ENCODE measurements at regions not wholly inside any gene's neighbourhood (a gene's known extent, or its start where the extent isn't known, plus 50 kb on each side); places are given as distances from the start of the nearest gene placed in this dataset.
A peak's percentile ranks its signal among the peaks of the same experiment; 100 is the strongest.
"Not testable (repeated sequence)": the region's sequence is repeated elsewhere in the genome, so short reads cannot be mapped to it uniquely, and the experiment has no call there.

- DNase-seq = no peak
Observed at GRCh38 chr13:65937251-65937650, 1292.9 kb downstream of the PCDH9 start.

GRCh38 chr13:65936249-65936648 lies 1293.9 kb downstream of the PCDH9 start:
- DNase-seq = no peak

DNA sequence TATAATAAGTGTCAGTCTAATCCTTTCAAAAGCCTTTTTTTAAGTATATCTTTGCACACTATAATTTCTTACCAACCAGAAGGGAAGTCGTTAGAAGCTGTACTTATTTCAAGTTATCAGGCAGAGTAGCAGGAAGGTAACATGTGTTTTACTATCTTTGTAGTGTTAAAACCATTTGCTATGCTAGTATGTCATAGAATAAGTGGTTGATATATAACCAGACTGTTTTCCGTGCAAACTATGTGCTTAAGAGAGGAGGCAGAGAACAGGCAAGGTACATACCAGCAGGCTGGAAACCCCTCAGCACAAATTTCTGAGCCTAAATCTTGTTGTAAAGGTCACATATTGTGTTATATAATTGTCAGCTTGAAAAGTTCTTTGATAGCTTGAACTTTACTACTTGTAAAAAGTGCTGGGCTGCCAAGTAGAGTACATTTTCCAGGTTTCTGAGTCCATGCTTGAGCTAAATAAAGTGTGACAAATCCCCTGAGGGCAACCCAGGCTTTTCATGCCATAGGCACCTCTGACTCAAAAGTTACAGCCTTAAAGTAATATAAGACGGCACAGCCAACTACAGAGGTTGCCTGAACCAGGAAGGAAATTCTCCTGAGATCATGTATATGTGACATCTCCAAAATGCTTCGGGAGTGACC lies 1297.4 kb downstream of the PCDH9 start:
- no peak for DNase-seq

DNA sequence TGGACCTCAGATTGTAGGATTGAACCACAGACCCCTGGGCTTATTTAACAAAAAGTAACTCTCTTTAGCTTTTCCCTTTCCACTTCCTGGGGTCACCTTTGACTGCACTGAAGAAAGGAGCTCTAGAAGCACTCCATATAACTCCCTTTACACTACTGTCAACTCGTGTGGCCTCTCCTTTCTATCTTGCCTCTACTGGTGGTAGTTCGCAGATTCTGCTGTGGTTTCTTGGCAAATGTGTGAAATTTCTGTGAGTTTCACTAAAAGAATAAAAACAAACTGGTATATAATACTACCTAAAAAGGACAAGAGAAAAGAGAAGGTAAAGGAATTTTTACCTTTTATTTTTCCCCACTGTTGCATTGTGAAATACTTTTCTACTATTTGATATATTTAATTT lies 1298.1 kb downstream of the PCDH9 start:
- DNase-seq = no peak

DNA sequence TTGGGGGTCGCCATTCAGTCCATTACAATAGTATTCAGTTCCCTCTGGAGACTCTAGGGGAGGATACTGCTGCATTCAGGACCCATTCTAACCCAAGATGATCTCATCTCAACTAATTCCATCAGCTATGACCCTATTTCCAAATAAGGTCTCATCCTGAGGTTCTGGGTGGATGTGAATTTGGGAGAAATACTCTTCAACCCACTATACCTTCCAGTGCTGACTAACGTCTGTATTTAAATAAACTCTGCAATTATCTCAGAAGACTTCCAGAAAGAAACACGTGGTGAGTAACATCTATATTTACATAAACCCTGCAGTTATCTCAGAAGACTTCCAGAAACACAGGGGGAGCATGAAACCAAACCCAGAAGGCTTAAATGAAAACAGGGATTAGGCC lies 1300.7 kb downstream of the PCDH9 start:
- no peak for DNase-seq

- peak in 1 of 2 experiments; percentile 47 for DNase-seq
Observed at GRCh38 chr13:65926750-65927171, 1303.4 kb downstream of the PCDH9 start.

DNA sequence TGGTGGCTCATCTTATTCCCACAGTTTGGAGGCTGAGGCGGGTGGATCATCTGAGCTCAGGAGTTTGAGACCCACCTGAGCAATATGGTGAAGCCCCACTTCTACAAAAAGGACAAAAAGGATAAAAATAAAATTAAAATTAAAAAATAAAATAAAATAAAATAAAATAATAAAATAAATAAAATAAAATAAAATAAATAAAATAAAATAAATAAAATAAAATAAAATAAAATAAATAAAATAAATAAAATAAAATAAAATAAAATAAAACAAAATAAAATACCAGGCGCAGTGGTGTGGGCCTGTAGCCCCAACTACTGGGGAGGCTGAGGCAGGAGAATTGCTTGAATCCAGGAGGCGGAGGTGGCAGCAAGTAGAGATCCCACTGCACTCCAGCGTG lies 1307.3 kb downstream of the PCDH9 start:
- DNase-seq = not testable (repeated sequence)

GRCh38 chr13:65921933-65922332 lies 1308.2 kb downstream of the PCDH9 start:
- DNase-seq = no peak

DNA sequence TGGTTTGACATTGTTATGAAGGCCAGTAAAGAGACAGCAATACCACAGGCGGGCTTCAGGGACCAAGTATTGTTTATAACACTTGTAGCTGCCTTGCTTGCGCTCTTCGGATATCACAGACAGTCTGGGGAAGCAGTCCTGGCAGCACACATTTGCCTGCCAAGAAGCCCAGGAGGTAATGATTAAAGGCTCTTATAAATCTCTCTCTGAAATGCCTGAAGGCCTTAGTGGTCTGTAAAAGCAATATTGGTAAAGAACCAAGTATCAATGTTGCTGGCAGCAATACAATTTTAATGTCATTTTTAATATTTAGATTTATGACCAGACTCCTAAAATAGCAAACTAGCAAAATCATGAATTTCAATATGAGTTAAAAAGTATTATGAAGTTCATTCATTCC lies 1312.4 kb downstream of the PCDH9 start:
- DNase-seq = no peak

GRCh38 chr13:65915195-65915594 lies 1314.9 kb downstream of the PCDH9 start:
- no peak for DNase-seq

DNA sequence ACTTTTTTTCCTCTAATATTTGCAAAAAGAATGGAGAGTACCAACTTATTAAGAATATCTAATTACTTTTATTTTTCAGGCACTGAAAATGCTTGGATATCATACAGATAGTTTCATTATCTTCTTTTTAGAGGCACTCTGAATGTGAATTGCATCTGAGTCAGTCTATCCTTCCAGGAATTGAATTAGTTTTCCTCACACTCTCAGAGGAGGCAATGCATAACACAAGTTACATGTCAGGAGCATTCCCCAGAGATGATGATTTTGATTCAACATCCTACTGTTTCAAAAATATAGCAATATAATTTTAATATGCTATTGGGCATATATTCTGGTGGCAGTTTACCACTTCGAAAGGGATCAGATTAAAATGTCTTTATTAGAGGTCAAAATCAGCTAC lies 1315.4 kb downstream of the PCDH9 start:
- DNase-seq = no peak

DNA sequence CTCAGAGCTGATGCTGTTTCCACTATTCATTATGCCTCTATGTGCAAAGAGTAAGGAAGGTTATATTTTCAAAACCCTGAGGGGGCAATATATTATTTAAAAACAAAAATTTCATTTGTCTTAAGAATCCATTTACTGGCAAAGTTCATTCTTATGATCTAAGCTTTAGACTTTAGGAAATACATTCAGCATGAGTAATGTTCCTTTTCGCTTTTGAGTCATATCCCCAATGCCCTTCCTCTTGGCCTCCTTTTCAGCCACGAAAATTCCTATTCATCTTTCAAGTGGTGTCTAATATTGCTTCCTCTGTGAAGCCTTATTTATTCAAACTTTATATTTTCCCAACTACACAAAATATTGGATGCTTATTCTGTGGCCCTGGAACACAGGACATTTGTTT lies 1317.0 kb downstream of the PCDH9 start:
- no peak for DNase-seq

DNA sequence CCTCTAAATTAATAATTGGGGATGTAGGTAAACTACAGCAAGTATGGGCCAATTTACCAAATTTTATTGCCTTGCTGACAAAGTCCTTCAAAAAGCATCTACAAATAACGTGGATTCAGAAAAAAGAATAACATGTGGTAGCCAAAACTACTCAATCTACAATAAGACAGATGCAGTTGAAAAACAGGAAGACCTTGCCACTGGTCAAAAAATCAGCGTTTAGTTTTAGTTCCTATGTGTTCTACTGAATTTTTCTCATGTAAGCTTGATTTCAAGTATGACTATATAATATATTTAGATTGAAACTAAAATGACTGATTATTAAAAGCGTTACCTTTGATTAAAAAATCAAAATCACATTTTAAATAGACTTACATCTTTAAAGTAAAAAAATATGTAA lies 1317.6 kb downstream of the PCDH9 start:
- DNase-seq = no peak

- no peak for DNase-seq
Observed at GRCh38 chr13:65911546-65912193, 1318.5 kb downstream of the PCDH9 start.

DNA sequence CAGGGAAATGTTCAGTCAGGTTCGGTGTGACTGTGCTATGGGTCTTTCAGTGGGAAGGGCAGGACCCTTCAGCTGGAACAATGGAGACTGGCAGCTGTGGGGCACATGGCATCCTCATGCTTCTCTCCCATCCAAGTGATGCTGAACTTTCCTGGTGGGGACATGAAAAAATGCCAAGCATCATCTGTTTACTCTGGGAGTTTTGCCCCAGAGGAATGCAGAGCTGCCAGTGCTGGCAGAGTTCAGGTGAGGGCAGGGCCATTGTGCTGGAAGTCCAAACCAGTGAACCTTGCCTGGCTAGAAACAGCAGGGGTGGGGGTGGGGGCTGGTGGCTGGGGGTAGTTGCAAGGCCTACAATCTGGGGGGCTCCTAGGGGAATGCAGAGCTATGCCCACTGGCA lies 1320.6 kb downstream of the PCDH9 start:
- DNase-seq = no peak

DNA sequence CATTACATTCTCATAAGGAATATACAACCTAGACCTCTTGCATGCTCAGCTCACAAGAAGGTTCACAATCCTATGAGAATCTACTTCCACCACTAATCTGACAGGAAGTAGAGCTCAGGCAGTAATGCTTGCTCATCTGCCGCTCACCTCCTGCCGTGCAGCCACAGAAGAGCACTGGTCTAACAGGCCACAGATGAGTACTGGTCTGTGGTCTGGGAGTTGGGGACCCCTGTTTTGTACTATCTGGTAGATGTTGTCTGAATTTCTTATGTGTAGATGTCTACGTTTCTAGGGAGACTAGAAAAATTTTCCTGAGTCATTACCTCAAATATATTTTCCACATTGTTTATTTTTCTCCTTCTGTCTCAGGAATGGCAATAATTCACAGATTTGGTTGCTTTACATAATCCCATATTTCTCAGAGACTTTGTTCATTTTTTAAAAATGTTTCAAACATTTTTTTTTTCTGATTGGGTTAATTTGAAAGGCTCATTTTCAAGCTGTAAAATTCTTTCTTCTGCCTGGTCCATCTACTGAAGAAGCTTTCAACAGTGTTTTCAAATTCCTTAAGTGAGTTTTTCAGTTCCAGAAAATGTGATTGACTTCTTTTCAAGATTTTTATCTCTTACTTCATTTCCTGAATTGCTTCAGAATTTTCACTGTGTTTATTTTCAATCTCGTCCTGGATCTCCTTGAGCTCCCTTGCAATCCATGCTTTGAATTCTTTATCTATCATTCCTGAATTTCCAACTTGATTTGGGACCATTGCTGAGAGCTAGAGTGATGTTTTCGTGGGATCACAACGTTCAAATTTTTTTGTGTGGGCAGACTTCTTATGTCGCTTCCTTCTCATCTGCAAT lies 1322.2 kb downstream of the PCDH9 start:
- no peak for DNase-seq

DNA sequence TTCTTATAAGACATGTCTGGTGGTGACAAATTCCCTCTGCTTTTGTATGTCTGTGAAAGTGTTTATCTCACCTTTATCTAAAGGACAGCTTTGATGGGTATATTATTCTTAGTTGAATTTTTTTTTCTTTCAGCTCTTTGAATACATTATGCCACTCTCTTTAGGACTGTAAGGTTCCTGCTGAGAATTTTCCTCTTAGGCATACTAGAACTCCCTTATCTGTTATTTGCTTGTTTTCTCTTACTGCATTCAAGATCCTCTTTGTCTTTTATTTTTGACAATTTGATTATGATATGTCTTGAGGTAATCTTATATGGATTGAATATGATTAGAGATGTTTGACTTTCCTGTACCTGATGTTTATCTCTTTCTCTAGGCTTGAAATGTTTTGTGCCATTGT lies 1328.4 kb downstream of the PCDH9 start:
- DNase-seq = no peak

DNA sequence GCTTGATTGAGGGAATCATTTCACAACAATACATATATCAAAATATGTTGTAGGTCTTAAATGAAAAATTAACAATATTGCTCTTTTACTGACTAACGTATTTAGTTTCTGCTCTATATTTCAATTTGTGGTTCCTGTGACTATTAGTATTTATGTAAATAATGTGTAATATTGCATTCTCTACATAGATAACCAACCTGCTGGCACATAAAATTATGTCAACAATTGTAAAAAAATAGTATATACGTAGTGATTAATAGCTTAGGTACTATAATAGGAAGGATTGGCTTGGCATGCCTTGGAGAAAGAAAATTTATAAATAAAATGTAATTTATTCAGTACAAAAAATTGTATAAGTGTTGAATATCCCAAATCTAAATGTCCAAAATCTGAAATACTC lies 1336.1 kb downstream of the PCDH9 start:
- DNase-seq = no peak

DNA sequence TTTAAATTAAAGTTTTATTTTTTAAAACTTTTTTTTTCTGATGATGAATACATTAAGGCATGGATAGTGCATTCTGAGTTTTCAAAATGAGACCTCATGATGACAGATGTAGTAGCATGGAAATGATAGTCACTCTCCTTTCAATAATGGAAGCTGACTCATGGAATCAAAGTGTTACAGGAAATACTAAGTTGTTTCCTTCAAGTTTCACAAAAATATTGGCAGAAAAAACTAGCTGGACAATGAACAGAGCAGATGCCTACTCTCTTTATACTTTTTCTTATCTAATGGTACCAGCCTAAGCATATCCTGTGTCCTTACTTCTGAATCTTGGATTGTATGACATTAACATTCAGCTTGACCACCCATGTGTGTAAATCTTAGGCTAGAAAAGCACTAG lies 1337.3 kb downstream of the PCDH9 start:
- DNase-seq = no peak

GRCh38 chr13:65889368-65889767 lies 1340.8 kb downstream of the PCDH9 start:
- DNase-seq = no peak

GRCh38 chr13:65882810-65883209 lies 1347.3 kb downstream of the PCDH9 start:
- no peak for DNase-seq

GRCh38 chr13:65881561-65882155 lies 1348.5 kb downstream of the PCDH9 start:
- DNase-seq = no peak

GRCh38 chr13:65875031-65875430 lies 1355.1 kb downstream of the PCDH9 start:
- no peak for DNase-seq

- DNase-seq = no peak
Observed at GRCh38 chr13:65872448-65872847, 1357.7 kb downstream of the PCDH9 start.
